H1 (cell line): ENCODE measurements at regions not wholly inside any gene's neighbourhood (a gene's known extent, or its start where the extent isn't known, plus 50 kb on each side); places are given as distances from the start of the nearest gene placed in this dataset.

Experiments used
- CHD2 ChIP-seq: IDR thresholded peaks from 2 replicates; pipeline ENCODE4 v1.6.1; 2012; ENCODE audit warnings: low read length, improper control_type of control experiment
- EP300 ChIP-seq, 2 experiments: IDR thresholded peaks; 1 replicate in 1 of 2; 2 replicates in 1 of 2; pipeline ENCODE4 v1.6.1; 2011 to 2012; ENCODE audit warnings: low read depth in 2 of 2, low read length in 2 of 2, mild to moderate bottlenecking in 2 of 2, borderline replicate concordance in 1 of 2, inconsistent platforms in 1 of 2, moderate library complexity in 1 of 2
- JUN ChIP-seq: IDR thresholded peaks from 2 replicates; pipeline ENCODE4 v1.6.1; 2011; ENCODE audit warnings: low read depth, mild to moderate bottlenecking, improper control_type of control experiment, low read length
- JUND ChIP-seq: IDR thresholded peaks from 2 replicates; pipeline ENCODE4 v1.6.1; 2011; ENCODE audit warnings: mild to moderate bottlenecking, improper control_type of control experiment, low read length
- MAX ChIP-seq: IDR thresholded peaks from 2 replicates; pipeline ENCODE4 v1.6.1; 2012; ENCODE audit warnings: inconsistent platforms
- POLR2A ChIP-seq, 2 experiments: IDR thresholded peaks; 1 replicate in 1 of 2; 2 replicates in 1 of 2; pipeline ENCODE4 v1.6.1; 2011; ENCODE audit warnings: low read depth in 2 of 2, low read length in 2 of 2, mild to moderate bottlenecking in 2 of 2; ENCODE audit errors: control extremely low read depth in 1 of 2
- POLR2AphosphoS5 ChIP-seq: IDR thresholded peaks from 2 replicates; pipeline ENCODE4 v1.6.1; 2011; ENCODE audit warnings: low read depth, low read length
- RAD21 ChIP-seq, 2 experiments: IDR thresholded peaks in 1 of 2; conservative IDR thresholded peaks in 1 of 2; 2 replicates each; pipeline ENCODE4 v1.6.1; 2011; ENCODE audit warnings: low read depth in 2 of 2, low read length in 2 of 2, improper control_type of control experiment in 1 of 2, inconsistent platforms in 1 of 2, mild to moderate bottlenecking in 1 of 2, moderate library complexity in 1 of 2
- TF ChIP-seq, protein P1 (sequence below), 3 experiments: IDR thresholded peaks; 1 replicate in 2 of 3; 2 replicates in 1 of 3; pipeline versions ENCODE4 v1.5.1 to v1.6.1; 2011; ENCODE audit warnings: low read length in 3 of 3, mild to moderate bottlenecking in 3 of 3, inconsistent platforms in 2 of 3, low read depth in 1 of 3, moderate library complexity in 1 of 3; ENCODE audit not compliant: insufficient read depth in 1 of 3; ENCODE audit errors: control extremely low read depth in 1 of 3

DNA sequence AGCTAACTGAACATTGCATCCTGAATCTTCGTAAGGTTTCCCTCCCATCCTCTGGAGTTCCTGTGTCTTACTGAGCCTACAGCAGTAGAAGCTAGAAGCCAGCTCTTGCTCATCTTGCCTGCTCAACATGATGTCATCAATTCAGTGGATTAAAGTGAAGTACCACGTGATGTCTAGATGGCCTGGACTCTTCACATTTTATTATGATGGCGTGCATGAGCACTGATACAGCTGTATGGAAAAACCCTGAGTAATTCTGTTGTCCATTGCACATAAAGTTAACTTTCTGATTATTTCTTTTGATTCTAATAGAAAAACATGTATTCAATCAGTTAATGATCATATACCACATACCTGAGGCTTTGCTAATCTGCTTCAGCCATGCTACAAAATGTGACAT is 2387.7 kb upstream of the TENM3 start:
- TF ChIP-seq RAD21 (IDR thresholded peaks at IDR 0.05 in 1 of 2, conservative IDR thresholded peaks at IDR 0.05 in 1 of 2; ENCODE audit: low read depth in 2 of 2, low read length in 2 of 2) (no peak), POLR2A (IDR thresholded peaks at IDR 0.05; ENCODE audit: control extremely low read depth in 1 of 2, low read depth in 2 of 2, low read length in 2 of 2) (no peak), MAX (no peak), POLR2AphosphoS5 (no peak), EP300 (IDR thresholded peaks at IDR 0.05; ENCODE audit: borderline replicate concordance in 1 of 2, low read depth in 2 of 2, low read length in 2 of 2) (no peak), CHD2 (no peak), JUN (no peak), JUND (no peak)
- TF ChIP-seq, protein P1, sequence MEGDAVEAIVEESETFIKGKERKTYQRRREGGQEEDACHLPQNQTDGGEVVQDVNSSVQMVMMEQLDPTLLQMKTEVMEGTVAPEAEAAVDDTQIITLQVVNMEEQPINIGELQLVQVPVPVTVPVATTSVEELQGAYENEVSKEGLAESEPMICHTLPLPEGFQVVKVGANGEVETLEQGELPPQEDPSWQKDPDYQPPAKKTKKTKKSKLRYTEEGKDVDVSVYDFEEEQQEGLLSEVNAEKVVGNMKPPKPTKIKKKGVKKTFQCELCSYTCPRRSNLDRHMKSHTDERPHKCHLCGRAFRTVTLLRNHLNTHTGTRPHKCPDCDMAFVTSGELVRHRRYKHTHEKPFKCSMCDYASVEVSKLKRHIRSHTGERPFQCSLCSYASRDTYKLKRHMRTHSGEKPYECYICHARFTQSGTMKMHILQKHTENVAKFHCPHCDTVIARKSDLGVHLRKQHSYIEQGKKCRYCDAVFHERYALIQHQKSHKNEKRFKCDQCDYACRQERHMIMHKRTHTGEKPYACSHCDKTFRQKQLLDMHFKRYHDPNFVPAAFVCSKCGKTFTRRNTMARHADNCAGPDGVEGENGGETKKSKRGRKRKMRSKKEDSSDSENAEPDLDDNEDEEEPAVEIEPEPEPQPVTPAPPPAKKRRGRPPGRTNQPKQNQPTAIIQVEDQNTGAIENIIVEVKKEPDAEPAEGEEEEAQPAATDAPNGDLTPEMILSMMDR (IDR thresholded peaks at IDR 0.05; ENCODE audit: control extremely low read depth in 1 of 3, insufficient read depth in 1 of 3, low read depth in 1 of 3, low read length in 3 of 3): no peak
